GM23338 (cell line): ENCODE measurements at regions not wholly inside any gene's neighbourhood (a gene's known extent, or its start where the extent isn't known, plus 50 kb on each side); places are given as distances from the start of the nearest gene placed in this dataset.

Source experiments
- CREB1 ChIP-seq: fragments of 250-450 bp; sonication (Bioruptor Pico); IDR thresholded peaks from 2 replicates; pipeline ENCODE4 v1.5.0; 2020; ENCODE audit warnings: low read depth, mild to moderate bottlenecking, moderate library complexity
- EZH2 ChIP-seq: fragments of 200-600 bp; sonication (generic); IDR thresholded peaks from one replicate; pipeline ENCODE4 v1.8.0; 2017; ENCODE audit warnings: antibody characterized with exemption, mild to moderate bottlenecking, low read depth; ENCODE audit not compliant: unreplicated experiment
- EZH2phosphoT487 ChIP-seq: fragments of 200-600 bp; sonication (generic); IDR thresholded peaks from one replicate; pipeline ENCODE4 v1.8.1; 2018; ENCODE audit warnings: antibody characterized with exemption; ENCODE audit not compliant: unreplicated experiment
- NANOG ChIP-seq: IDR thresholded peaks from 2 replicates; pipeline ENCODE4 v1.6.1; 2016; ENCODE audit warnings: antibody characterized with exemption, borderline replicate concordance
- POLR2AphosphoS5 ChIP-seq: IDR thresholded peaks from 2 replicates; pipeline ENCODE4 v1.6.1; 2016; ENCODE audit warnings: antibody characterized with exemption, low read depth
- STAT1 ChIP-seq: IDR thresholded peaks from one replicate; pipeline ENCODE4 v1.6.1; 2016; ENCODE audit warnings: antibody characterized with exemption; ENCODE audit not compliant: unreplicated experiment
- ZNF114 ChIP-seq: fragments of 250-450 bp; sonication (Bioruptor Pico); IDR thresholded peaks from 2 replicates; pipeline ENCODE4 v1.5.0; 2020; ENCODE audit warnings: mild to moderate bottlenecking, moderate library complexity
- TF ChIP-seq, protein P1 (sequence below), 2 experiments: fragments of 200-600 bp in 1 of 2; sonication (generic) in 1 of 2; conservative IDR thresholded peaks; 2 replicates each; pipeline versions ENCODE4 v1.5.1 to v1.6.1; 2016 to 2017; ENCODE audit warnings: antibody characterized with exemption in 2 of 2, low read depth in 2 of 2, mild to moderate bottlenecking in 2 of 2, moderate library complexity in 1 of 2
- TF ChIP-seq, protein P2 (sequence below): fragments of 250-450 bp; sonication (Bioruptor Pico); IDR thresholded peaks from 2 replicates; pipeline ENCODE4 v1.5.0; 2020; ENCODE audit warnings: mild to moderate bottlenecking, moderate library complexity
- TF ChIP-seq, protein P3 (sequence below): IDR thresholded peaks from one replicate; pipeline ENCODE4 v1.6.1; 2018; ENCODE audit warnings: antibody characterized with exemption; ENCODE audit not compliant: unreplicated experiment

DNA sequence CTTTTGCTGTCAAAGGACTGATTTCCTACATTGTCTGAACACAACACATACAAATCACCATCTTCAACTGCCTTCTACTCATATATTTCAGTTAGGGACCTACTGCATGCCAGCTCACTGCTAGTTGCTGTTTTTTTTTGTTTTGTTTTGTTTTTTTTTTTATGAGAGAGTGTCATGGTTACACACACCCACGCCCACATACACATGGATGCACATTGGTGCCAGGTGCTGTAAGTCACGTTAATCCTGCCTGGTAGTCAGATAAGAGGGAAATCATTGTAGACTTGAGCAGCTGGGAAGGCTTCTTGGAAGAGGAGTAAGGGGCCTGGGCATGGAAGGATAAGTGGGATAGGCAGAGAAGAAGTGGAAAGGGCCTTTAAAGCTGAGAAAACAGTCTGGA is 209.9 kb downstream of the TDRD15 start:
- TF ChIP-seq, protein P1, sequence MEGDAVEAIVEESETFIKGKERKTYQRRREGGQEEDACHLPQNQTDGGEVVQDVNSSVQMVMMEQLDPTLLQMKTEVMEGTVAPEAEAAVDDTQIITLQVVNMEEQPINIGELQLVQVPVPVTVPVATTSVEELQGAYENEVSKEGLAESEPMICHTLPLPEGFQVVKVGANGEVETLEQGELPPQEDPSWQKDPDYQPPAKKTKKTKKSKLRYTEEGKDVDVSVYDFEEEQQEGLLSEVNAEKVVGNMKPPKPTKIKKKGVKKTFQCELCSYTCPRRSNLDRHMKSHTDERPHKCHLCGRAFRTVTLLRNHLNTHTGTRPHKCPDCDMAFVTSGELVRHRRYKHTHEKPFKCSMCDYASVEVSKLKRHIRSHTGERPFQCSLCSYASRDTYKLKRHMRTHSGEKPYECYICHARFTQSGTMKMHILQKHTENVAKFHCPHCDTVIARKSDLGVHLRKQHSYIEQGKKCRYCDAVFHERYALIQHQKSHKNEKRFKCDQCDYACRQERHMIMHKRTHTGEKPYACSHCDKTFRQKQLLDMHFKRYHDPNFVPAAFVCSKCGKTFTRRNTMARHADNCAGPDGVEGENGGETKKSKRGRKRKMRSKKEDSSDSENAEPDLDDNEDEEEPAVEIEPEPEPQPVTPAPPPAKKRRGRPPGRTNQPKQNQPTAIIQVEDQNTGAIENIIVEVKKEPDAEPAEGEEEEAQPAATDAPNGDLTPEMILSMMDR (conservative IDR thresholded peaks at IDR 0.05; ENCODE audit: low read depth in 2 of 2) = no peak
- TF ChIP-seq POLR2AphosphoS5 = no peak
- no peak for TF ChIP-seq EZH2
- TF ChIP-seq, protein P2, sequence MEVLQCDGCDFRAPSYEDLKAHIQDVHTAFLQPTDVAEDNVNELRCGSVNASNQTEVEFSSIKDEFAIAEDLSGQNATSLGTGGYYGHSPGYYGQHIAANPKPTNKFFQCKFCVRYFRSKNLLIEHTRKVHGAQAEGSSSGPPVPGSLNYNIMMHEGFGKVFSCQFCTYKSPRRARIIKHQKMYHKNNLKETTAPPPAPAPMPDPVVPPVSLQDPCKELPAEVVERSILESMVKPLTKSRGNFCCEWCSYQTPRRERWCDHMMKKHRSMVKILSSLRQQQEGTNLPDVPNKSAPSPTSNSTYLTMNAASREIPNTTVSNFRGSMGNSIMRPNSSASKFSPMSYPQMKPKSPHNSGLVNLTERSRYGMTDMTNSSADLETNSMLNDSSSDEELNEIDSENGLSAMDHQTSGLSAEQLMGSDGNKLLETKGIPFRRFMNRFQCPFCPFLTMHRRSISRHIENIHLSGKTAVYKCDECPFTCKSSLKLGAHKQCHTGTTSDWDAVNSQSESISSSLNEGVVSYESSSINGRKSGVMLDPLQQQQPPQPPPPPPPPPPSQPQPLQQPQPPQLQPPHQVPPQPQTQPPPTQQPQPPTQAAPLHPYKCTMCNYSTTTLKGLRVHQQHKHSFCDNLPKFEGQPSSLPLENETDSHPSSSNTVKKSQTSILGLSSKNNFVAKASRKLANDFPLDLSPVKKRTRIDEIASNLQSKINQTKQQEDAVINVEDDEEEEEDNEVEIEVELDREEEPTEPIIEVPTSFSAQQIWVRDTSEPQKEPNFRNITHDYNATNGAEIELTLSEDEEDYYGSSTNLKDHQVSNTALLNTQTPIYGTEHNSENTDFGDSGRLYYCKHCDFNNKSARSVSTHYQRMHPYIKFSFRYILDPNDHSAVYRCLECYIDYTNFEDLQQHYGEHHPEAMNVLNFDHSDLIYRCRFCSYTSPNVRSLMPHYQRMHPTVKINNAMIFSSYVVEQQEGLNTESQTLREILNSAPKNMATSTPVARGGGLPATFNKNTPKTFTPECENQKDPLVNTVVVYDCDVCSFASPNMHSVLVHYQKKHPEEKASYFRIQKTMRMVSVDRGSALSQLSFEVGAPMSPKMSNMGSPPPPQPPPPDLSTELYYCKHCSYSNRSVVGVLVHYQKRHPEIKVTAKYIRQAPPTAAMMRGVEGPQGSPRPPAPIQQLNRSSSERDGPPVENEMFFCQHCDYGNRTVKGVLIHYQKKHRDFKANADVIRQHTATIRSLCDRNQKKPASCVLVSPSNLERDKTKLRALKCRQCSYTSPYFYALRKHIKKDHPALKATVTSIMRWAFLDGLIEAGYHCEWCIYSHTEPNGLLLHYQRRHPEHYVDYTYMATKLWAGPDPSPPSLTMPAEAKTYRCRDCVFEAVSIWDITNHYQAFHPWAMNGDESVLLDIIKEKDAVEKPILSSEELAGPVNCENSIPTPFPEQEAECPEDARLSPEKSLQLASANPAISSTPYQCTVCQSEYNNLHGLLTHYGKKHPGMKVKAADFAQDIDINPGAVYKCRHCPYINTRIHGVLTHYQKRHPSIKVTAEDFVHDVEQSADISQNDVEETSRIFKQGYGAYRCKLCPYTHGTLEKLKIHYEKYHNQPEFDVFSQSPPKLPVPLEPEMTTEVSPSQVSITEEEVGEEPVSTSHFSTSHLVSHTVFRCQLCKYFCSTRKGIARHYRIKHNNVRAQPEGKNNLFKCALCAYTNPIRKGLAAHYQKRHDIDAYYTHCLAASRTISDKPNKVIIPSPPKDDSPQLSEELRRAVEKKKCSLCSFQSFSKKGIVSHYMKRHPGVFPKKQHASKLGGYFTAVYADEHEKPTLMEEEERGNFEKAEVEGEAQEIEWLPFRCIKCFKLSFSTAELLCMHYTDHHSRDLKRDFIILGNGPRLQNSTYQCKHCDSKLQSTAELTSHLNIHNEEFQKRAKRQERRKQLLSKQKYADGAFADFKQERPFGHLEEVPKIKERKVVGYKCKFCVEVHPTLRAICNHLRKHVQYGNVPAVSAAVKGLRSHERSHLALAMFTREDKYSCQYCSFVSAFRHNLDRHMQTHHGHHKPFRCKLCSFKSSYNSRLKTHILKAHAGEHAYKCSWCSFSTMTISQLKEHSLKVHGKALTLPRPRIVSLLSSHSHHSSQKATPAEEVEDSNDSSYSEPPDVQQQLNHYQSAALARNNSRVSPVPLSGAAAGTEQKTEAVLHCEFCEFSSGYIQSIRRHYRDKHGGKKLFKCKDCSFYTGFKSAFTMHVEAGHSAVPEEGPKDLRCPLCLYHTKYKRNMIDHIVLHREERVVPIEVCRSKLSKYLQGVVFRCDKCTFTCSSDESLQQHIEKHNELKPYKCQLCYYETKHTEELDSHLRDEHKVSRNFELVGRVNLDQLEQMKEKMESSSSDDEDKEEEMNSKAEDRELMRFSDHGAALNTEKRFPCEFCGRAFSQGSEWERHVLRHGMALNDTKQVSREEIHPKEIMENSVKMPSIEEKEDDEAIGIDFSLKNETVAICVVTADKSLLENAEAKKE (CRISPR knock-in tag) = no peak
- no peak for TF ChIP-seq CREB1 (CRISPR knock-in tag)
- TF ChIP-seq ZNF114 (CRISPR knock-in tag) = no peak
- TF ChIP-seq EZH2phosphoT487 = no peak
- TF ChIP-seq, protein P3, sequence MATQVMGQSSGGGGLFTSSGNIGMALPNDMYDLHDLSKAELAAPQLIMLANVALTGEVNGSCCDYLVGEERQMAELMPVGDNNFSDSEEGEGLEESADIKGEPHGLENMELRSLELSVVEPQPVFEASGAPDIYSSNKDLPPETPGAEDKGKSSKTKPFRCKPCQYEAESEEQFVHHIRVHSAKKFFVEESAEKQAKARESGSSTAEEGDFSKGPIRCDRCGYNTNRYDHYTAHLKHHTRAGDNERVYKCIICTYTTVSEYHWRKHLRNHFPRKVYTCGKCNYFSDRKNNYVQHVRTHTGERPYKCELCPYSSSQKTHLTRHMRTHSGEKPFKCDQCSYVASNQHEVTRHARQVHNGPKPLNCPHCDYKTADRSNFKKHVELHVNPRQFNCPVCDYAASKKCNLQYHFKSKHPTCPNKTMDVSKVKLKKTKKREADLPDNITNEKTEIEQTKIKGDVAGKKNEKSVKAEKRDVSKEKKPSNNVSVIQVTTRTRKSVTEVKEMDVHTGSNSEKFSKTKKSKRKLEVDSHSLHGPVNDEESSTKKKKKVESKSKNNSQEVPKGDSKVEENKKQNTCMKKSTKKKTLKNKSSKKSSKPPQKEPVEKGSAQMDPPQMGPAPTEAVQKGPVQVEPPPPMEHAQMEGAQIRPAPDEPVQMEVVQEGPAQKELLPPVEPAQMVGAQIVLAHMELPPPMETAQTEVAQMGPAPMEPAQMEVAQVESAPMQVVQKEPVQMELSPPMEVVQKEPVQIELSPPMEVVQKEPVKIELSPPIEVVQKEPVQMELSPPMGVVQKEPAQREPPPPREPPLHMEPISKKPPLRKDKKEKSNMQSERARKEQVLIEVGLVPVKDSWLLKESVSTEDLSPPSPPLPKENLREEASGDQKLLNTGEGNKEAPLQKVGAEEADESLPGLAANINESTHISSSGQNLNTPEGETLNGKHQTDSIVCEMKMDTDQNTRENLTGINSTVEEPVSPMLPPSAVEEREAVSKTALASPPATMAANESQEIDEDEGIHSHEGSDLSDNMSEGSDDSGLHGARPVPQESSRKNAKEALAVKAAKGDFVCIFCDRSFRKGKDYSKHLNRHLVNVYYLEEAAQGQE = no peak
- TF ChIP-seq STAT1 = no peak
- no peak for TF ChIP-seq NANOG
